Colonic mucosa (tissue), 4 donors: ENCODE measurements at regions not wholly inside any gene's neighbourhood (a gene's known extent, or its start where the extent isn't known, plus 50 kb on each side); places are given as distances from the start of the nearest gene placed in this dataset.

ENCODE experiments used
- DNase-seq: peaks from one replicate; pipeline ENCODE4 v3.0.0-alpha.2; 2020
- H3K27ac ChIP-seq: fragments of 200-600 bp; one replicate; pipeline ENCODE4 v1.8.0; 2021
- H3K27me3 ChIP-seq: fragments of 200-600 bp; one replicate; pipeline ENCODE4 v1.8.0; 2021
- H3K36me3 ChIP-seq: fragments of 200-600 bp; one replicate; pipeline ENCODE4 v1.8.0; 2021
- H3K4me1 ChIP-seq: fragments of 200-600 bp; one replicate; pipeline ENCODE4 v1.8.0; 2021; ENCODE audit warnings: mild to moderate bottlenecking
- H3K4me3 ChIP-seq: fragments of 200-600 bp; one replicate; pipeline ENCODE4 v1.8.0; 2021
- H3K9ac ChIP-seq, 2 donors: one replicate each; pipeline ENCODE4 v1.7.0; 2013; ENCODE audit warnings: control low read depth in 2 of 2, low read depth in 2 of 2, low read length in 2 of 2
- H3K9me3 ChIP-seq: fragments of 200-600 bp; one replicate; pipeline ENCODE4 v1.8.0; 2021
- CTCF ChIP-seq: fragments of 200-600 bp; IDR thresholded peaks from one replicate; pipeline ENCODE4 v1.8.0; 2022; ENCODE audit warnings: antibody characterized with exemption, mild to moderate bottlenecking
- intact Hi-C: fragments of 100-400 bp; cut with DNase I; formaldehyde crosslinking; loops from one replicate; pipeline ENCODE4 v1.14.1; 2022
- donor health status: healthy.
- donor health status: DM: no; HTN: no; CAD: no.
- donor health status: DM: no; HTN: no; CAD: no.

GRCh38 chr1:170357750-170358149, 174.2 kb upstream of the GORAB start:
- H3K4me1 ChIP-seq: no peaks in the 10 kb centered on the region
- H3K9me3 ChIP-seq: no peaks in the 10 kb centered on the region
- no peaks in the 10 kb centered on the region for H3K36me3 ChIP-seq
- H3K27me3 ChIP-seq: no peaks in the 10 kb centered on the region
- TF ChIP-seq CTCF: no peak
- DNase-seq: no peak
- H3K9ac ChIP-seq: no peak overlapping the region
- intact Hi-C loops: no loop called here
- no peak overlapping the region for H3K4me3 ChIP-seq
- H3K27ac ChIP-seq: no peak overlapping the region

DNA sequence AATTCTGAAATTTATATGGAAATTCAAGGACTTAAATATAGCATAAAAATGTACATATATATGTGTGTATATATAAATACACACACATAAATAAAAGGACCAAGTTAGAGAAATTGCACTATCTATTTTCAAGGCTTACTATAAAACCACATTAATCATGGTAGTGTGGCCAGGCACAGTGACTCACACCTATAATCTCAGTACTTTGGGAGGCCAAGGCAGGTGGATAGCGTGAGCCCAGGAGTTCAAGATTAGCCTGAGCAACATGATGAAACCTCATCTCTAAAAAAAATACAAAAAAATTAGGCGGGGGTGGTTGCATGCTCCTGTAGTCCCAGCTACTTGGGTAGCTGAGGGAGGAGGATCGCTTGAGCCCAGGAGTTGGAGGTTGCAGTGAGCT, 171.4 kb upstream of the GORAB start:
- intact Hi-C loops: no loop called here
- Histone ChIP-seq H3K9me3 (no peaks in the 10 kb centered on the region), H3K4me3 (no peak overlapping the region), H3K9ac (no peak overlapping the region), H3K27me3 (no peaks in the 10 kb centered on the region), H3K4me1 (no peaks in the 10 kb centered on the region), H3K36me3 (no peaks in the 10 kb centered on the region), H3K27ac (no peak overlapping the region)
- DNase-seq: no peak
- TF ChIP-seq CTCF: no peak

GRCh38 chr1:170365331-170365730, 166.6 kb upstream of the GORAB start:
- H3K9me3 ChIP-seq: no peaks in the 10 kb centered on the region
- no peaks in the 10 kb centered on the region for H3K4me1 ChIP-seq
- H3K9ac ChIP-seq: no peak overlapping the region
- H3K27ac ChIP-seq: no peak overlapping the region
- no peaks in the 10 kb centered on the region for H3K36me3 ChIP-seq
- no peak overlapping the region for H3K4me3 ChIP-seq
- intact Hi-C loops: no loop called here
- DNase-seq: no peak
- H3K27me3 ChIP-seq: no peaks in the 10 kb centered on the region
- TF ChIP-seq CTCF: no peak

GRCh38 chr1:170366980-170367379, 165.0 kb upstream of the GORAB start:
- Histone ChIP-seq H3K4me1 (no peaks in the 10 kb centered on the region), H3K27ac (no peak overlapping the region), H3K27me3 (no peaks in the 10 kb centered on the region), H3K36me3 (no peaks in the 10 kb centered on the region), H3K9ac (no peak overlapping the region), H3K9me3 (no peaks in the 10 kb centered on the region), H3K4me3 (no peak overlapping the region)
- no peak for DNase-seq
- intact Hi-C loops: no loop called here
- TF ChIP-seq CTCF: no peak

DNA sequence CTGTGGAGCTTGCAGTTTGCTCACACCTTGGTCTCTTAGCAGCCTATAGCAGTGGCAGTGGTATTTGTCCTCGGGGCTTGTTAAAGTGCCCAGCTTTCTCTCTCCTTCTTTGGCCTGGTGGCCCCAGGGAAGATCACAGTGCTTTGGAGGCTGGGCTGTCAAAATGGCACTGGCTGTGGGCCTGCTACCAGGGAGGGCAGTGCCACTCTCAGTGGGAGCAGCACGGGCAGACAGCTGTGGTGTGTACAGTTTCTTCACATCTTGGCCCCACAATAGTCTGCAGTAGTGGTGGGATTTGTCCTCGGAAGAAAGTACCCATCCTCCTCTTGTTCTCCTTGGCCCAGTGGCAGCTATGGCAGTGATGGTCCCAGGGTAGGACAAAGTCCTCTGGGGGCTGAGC, 164.4 kb upstream of the GORAB start:
- Histone ChIP-seq H3K9me3 (no peaks in the 10 kb centered on the region), H3K4me1 (no peaks in the 10 kb centered on the region), H3K36me3 (no peaks in the 10 kb centered on the region), H3K27me3 (no peaks in the 10 kb centered on the region), H3K27ac (no peak overlapping the region), H3K9ac (no peak overlapping the region), H3K4me3 (no peak overlapping the region)
- intact Hi-C loops: no loop called here
- no peak for DNase-seq
- no peak for TF ChIP-seq CTCF

DNA sequence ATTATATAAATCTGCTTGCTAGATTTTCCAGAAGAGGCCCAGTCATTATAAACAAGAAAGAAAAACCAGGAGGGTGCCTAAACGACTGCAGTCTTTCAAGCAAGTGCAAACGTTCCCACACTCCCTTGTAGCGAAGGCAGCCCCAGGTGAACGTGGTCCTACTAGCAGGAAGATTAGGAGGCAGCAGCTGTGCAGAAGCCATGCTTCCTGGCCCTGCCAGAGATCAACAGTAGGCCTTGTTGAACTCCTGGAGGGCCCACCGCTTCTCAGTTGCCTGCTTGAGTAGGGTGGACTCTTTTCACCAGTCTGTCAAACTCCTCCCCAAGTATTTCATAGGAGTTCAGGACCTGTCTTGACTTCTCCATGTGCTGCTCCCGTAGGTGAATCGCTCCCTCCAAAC, 163.0 kb upstream of the GORAB start:
- no peak for DNase-seq
- intact Hi-C loops: no loop called here

More for the DNA sequence above, 163.0 kb upstream of the GORAB start:
- Histone ChIP-seq H3K36me3 (no peaks in the 10 kb centered on the region), H3K4me1 (no peaks in the 10 kb centered on the region), H3K9ac (no peak overlapping the region), H3K4me3 (no peak overlapping the region), H3K9me3 (no peaks in the 10 kb centered on the region), H3K27ac (no peak overlapping the region), H3K27me3 (no peaks in the 10 kb centered on the region)
- no peak for TF ChIP-seq CTCF
